Umbilical cord (tissue), 1 donor: ENCODE measurements at regions not wholly inside any gene's neighbourhood (a gene's known extent, or its start where the extent isn't known, plus 50 kb on each side); places are given as distances from the start of the nearest gene placed in this dataset.
"Not testable (repeated sequence)": the region's sequence is repeated elsewhere in the genome, so short reads cannot be mapped to it uniquely, and the experiment has no call there.

Experiments used
- DNase-seq: peaks from one replicate; pipeline ENCODE4 v3.0.0-alpha.2; 2015; ENCODE audit warnings: low spot score

DNA sequence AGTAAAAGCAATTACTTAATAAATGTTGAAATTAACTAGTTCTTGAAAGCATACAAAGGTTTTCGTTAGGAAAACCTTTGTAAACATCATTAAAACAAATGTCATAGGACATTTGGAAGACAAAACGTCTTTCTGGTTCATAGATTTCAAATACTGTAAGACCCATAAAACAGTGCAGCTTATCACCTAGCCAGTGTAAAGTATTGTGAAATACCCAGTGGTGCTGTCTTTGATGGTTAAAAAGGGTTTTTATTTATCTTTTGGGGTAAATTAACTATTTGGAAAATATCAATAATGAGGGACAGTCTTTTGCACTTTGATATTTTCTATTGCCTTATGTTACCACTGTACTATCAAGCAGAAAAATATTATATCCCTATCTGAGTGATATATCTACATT, 120.0 kb upstream of the FAM98A start:
- DNase-seq = no peak

DNA sequence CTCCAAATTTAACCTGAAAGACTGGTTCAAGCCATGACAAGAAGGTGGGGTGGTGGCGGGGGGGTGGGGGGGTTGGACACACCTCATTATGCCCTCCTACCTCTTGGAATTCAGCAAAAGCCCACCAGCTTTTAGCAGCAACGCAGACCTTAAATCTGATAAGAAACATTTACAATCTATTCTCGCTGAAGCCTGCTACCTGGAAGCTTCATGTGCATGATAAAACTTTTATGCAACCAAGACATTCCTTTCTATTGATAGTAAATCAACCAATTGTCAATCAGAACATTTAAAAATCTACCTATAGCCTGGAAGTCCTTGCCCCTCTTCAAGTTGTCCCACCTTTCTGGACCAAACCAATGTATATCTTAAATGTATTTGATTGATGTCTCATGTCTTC, 113.6 kb upstream of the FAM98A start:
- no peak for DNase-seq

DNA sequence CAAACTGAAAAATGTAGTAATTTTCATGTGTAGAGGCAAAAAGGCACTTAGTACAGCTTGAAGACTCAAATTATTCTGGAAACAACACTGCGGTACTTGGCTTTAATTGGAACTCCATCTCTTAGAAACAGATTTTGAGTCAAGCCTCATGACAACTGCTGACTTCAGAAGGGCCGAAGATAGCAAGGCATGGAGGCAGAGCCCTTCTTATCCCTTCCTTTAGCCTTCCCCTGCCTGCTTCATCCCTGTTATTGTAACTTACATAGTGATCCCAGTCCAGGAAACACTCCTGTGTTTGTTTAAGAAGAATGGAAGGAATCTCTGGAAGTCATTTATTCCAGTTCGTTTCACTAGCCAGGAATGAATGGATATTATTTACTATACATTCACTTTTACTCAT, 110.9 kb upstream of the FAM98A start:
- DNase-seq = no peak

DNA sequence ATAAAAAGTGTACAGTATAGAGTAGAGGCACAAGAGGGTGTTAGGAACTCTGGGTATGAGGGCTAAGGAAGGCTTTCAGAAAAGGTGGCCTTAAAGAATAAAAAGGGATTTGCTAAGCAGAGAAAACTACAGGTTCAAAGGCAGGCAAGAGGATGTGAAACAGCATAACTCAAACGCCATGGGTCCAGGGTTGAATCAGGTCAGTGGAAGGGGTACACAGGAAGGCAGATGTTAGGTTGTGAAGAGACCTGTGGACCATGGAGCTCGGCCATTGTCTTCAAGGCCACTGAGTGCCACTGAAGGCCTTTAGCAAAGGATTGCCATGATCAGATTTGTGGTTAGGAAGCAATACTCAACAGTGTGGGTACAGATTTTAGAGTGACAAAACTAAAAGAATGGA, 108.2 kb upstream of the FAM98A start:
- DNase-seq = no peak

DNA sequence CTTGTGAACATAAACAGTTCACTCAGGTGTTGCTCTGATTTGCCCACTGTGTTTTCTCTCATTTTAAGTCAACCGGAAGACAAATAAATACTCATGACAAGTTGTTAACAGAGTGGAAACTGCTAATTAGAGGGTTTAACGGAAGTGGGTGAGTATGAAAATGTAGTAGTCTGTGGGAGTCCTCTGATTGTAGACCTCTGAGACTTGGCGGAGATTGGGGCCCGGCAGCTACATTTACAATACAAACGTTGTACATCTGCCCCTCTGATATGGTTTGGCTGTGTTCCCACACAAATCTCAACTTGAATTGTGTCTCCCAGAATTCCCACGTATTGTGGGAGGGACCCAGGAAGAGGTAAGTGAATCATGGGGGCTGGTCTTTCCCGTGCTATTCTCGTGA, 107.3 kb upstream of the FAM98A start:
- no peak for DNase-seq

DNA sequence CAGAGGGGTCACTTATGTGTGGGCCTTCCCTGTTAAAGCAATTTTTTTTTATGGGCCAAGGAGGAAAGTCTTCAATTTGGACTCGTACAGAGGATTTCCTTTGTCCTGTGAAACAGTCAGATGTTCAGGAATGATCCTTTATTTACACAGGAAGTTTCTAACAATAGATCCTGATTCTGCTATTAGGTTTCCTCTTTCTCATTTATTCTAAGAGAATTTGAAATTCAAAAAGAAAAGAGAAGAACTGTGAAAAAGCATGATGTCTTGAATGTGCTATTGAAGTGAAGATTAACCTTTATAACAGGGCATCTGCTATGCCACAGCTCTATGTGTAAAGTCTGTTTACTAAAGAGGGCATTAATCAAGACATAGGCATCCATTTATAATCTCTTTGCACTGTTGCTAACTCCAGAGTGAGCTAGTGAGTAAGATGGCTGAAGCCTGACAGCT, 105.3 kb upstream of the FAM98A start:
- no peak for DNase-seq

DNA sequence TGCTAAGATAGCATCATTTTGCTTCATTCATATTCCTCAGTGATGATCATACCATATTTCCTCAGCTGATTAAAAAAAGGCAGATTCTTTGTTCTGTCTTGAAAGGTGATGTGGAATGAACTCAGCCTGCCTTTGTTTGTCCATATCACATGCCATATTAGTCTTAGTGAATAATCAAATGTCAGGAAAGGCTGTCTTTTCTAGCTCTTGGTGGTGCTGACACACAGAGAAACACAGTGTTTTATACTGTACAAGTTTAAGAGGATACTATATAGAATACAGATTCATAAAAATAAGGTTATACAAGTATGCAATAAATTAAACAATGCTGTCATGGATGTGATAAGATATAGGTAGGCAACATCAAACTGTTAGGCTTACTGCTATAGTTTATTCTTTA, 97.1 kb upstream of the FAM98A start:
- no peak for DNase-seq

DNA sequence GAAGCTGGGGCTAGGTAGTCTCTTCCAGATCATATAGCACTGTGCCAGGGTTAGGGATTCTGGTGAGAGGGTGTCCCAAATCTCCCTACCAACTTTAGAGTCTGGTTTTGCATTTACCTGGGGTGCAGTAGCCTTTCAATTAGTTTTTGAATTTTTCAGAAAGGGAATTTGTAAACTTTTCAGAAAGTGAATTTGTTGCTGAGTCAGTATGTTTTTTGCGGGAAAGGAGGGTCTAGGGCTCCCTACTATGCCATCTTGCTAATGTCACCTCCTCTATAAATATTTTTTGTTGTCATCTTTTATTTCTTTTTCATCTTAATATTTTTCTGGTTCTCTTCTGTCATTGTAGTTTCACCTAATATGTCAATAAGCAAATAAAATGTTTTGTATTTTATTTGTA, 95.8 kb upstream of the FAM98A start:
- no peak for DNase-seq

DNA sequence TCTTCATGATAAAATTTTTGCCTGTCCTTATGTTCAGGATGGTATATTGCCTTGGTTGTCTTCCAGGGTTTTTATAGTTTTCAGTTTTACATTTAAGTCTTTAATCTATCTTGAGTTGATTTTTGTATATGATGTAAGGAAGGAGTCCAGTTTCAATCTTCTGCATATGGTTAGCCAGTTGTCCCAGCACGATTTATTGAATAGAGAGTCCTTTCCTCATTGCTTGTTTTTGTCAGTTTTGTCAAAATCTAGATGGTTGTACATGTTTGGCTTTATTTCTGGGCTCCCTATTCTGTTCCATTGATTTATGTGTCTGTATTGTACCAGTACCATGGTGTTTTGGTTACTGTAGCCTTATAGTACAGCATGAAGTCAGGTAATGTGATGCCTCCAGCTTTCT, 91.6 kb upstream of the FAM98A start:
- not testable (repeated sequence) for DNase-seq

DNA sequence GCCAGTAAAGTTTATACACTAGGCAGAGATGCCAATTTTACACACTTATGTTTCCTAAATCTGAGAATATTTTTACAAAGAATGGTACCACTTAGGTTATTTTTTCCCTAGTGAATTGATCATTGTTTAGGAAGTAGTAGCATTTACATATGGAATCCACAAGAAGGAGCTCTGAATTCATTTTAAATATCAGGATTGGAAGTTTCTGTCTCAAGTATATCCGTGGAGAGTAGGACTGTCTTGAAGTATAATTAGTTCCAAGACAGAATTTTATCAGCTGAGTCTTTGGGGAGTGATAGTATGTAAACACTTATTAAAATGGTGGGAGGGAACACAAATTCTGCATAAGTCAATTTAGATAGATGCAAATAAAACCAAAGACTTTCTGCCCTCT, 82.3 kb upstream of the FAM98A start:
- peak; percentile 16 for DNase-seq

DNA sequence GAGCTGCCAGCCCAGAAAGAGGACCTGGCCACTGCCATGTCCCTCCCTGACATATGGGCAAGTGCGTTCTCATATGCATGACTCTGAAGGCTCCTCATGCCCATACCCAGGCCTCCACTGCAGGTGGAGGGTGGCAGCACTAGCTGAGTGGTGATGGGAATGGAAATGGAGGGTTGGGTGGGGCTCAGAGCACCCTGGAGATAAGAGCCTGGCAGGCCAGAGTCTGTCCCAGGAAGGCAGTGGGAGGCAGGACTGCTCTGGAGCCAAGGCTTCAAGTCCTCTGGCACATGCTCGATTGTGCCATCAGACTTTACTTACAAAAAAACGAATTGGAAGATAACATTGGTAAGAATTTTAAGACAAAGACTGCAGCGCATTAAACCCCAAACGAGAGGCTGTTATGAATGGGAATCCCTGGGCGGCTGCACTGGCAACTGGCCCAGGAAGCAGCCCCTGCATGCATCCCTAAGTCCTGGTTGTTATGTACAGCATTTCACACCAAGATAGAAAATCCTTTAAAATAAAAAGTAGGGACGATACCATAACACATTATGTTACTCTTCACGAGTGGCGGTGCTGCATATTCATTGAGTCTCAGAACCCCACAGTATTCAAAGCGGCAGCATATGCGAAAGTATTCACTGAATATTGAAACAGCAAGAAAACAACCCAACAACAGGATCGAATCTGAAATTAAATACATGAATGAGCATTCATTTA, 81.7 kb upstream of the FAM98A start:
- DNase-seq = no peak

DNA sequence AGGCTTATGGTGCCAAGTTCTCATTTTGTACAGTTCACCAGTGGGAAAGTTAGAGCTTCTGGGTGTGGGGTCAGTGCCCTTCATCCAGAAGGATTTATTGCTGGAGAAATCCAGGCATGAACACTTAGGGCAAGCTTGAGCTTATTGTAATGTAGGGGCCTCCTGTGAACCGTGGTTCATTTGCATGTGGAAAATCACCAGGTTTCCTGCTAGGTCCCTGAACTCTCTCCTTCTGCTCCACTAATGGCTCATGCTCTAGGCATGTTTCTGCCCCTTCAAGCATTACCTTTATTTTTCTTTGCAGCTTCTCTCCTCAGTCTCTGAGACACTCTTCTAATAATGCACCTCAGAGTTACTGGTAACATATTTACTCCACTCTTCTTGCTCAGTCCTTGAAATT, 79.3 kb upstream of the FAM98A start:
- DNase-seq = no peak

DNA sequence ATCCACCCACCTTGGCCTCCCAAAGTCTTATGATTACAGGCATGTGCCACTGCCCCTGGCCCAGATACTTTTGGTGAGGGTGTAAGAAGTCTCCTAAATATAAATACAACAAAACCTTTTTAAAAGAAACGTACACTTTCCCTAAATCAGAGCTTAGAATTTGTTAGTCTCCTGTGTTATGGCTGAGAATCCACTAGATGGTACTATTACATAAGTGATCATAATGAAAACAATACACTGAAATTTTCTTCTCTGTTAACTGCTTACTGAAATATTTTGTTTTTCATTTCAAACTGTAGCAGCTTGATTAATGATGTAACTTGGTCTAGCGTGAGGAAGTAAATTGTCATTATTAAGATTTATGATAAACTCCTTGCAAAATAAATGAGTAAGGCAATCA, 74.8 kb upstream of the FAM98A start:
- DNase-seq = peak; percentile 16

DNA sequence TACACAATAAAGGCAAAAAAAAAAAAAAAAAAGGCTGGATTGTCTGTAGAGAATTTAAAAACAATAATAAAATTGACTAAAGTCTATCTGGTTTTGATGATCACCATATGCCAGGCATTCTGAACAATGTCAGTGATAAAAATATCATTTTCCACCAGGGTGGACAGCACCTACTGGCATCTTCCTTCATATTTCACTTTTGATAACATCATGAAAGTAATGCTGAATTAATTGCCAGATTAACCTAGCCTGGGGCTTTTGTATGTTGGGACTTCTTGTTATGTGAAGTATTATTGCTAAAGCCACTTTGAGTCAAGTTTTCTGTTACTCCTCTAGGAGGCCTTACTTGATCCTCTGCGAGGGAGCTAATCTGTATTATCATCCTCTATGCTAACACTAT, 73.8 kb upstream of the FAM98A start:
- DNase-seq = no peak

DNA sequence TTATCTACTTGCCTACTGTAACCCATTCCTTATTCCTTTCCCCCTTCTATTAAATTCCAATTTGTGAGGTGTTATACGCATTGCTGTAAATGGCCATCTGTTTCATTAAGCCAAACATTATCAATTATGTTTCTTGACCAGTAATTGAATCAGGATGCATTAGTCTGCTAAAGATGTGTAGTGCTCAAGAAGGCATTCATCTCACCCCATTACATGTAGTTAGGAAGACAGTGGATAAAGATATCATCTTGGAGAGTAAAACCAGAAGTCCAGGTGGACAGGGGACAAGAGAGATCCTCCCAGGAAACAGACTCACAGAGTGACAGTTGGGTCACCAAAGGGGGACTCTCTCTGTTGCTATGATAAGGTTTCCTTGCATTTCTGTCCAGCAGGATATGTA, 73.3 kb upstream of the FAM98A start:
- DNase-seq = no peak

DNA sequence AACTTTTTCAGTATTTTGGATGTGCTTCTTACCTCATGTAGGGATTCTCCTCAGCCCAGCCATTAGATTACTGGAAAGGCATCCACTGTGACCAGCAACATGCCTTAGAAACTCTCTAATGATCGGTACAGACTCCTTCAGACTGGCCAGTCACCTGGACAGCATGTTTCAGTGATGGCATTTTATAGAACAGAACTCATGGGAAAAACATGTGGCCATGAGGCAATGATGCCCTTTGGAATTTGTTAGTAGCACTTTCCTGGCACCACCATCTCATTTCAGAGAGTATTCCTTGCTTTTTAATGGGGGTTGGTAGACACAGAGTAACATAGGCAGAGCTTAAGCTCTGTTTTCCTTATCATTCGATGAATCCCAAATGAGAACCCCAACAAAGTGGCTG, 72.1 kb upstream of the FAM98A start:
- no peak for DNase-seq

DNA sequence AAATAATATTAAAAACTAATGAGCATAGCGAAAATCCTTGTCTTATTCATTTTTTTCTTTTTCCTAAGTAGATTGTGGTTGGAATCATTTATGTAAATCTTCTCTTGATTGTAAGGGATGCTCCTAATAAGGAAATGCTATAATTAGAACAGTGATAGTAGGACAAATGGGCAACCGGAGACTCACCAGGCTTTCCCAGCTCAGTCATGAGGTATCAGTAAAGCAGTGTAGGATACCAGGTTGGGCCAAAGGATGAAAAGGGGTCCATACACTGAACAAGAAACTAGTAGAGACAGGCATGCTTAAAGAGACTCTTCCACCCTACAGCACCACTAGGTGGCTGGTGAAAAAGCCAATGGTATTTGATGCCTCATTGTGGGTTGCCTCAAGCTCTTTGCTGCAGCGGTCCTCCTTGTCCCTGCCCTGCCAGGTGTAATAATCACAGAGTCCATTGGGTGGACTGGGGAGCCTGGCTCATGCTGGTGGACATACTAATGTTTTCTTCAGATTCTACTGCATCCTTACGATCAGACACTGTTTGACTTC, 71.4 kb upstream of the FAM98A start:
- no peak for DNase-seq

DNA sequence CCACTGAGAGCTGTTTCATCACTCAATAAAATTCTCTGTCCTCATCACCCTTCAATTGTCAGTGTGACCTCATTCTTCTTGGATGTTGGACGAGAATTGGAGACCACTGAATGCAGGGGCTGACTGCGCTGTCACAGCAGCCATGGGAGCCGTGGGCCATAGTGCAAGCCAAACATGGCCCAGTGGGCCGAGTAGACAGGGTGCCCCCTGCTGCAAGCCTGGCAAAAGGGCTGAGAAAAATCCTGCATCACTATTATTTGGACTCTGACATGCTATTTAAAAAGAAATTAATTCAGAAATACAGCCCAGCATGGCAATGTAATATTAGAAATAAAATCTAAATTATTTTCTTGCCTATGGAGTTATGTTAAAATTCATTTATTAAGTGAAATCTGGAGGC, 67.8 kb upstream of the FAM98A start:
- no peak for DNase-seq

DNA sequence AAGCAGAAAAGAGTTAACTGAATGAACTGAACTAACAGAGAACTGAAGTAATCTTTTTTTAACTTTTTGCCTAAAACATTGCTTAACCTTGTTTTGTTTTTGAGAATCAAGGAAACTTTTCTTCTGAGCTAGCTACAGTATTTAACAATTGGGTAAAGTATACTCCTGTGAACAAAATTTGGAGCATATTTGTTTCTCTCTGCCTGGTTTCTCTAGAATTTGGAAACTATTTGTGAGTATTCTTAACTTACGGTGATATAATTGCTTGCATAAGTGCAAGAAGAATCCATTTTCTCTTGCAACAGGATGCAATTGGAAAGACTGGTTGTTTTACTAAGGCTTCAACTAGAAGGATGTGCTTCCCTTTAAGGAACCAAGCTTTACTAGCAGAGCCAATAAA, 65.9 kb upstream of the FAM98A start:
- DNase-seq = no peak

DNA sequence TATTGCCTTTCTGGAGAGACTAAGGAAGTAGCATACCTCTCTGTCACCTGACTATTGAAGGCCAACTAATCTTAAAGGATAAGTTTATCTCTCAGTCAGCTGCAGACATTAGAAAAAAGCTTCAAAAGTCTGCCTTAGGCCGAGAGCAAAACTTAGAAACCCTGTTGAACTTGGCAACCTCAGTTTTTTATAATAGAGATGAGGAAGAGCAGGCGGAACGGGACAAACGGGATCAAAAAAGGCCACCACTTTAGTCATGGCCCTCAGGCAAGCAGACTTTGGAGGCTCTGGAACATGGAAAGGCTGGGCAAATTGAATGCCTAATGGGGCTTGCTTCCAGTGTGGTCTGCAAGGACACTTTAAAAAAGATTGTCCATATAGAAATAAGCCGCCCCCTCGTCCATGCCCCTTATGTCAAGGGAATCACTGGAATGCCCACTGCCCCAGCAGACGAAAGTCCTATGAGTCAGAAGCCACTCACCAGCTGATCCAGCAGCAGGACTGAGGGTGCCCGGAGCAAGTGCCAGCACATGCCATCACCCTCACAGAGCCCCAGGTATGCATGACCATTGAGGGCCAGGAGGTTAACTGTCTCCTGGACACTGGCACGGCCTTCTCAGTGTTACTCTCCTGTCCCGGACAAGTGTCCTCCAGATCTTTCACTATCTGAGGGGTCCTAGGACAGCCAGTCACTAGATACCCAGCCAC, 61.5 kb upstream of the FAM98A start:
- no peak for DNase-seq

DNA sequence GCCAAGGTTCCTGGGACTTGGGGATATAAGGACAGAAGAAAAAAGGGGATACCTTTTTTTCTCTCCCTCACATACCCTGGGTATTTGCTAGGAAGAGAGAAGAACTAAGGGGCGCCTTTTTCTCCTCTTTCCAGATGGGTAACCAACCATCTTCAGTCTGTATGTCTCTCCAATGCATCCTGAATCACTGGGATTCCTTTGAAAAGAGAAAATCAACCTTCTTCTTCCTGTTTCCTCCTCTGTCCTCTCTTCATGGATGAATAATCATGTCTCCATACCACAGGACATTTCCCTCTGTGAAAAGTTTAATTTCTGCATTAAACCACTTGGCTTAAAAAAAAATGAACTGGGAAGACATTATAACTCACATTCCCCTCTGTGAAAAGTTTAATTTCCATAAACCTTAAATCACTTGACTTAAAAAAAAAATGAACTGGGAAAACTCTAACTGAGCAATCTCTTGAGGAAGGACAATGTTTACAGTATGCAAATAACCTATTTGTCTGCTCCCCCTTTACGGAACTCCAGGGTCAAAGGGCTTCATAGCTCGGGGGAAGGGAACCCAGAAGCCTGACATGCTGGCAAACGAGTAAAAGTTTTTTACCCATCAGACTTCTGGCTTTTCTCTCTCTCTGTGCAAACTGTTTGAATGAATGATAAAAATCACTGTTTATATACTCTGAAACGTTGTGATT, 56.7 kb upstream of the FAM98A start:
- DNase-seq = no peak

DNA sequence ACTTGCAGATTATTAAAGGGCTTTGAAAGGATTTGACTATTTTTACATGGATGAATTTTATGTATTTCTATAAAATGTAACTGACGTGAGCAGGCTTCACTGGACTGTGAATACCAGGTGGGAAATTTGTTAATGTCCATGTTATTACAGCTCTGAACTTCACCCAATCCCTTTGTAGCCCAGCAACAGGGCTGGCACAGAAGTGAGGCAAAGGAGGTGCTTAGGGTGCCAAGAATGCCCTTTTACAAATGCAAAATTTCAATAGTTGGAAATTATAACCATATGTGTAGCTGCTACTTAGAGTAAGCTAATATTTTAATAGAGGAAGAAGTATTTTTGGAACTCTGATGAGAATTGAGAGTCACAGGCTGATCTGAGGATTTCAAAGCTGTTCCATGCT, 53.7 kb upstream of the FAM98A start:
- DNase-seq = no peak

DNA sequence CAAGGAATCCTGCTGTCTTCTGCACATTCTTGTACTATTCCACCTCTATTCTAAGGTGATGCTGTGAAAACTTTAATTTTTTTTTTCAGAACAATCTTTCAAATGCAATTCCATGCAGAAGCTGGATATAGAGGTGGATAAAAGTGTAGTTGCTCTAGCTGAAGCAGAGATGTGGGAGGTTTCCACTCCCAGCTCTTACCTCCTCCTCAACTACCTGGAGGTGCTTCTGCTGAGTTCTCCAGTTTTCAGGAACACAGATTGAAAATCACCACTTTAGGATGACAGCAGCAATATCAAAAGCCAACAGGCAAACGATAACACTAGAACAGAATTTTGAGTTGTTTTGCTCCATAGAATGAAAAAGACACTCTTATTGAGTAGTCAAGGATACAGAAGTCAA, 51.1 kb upstream of the FAM98A start:
- no peak for DNase-seq
